IMR-90 (cell line): ENCODE measurements at regions not wholly inside any gene's neighbourhood (a gene's known extent, or its start where the extent isn't known, plus 50 kb on each side); places are given as distances from the start of the nearest gene placed in this dataset.
"Not testable (repeated sequence)": the region's sequence is repeated elsewhere in the genome, so short reads cannot be mapped to it uniquely, and the experiment has no call there.

ENCODE experiments used
- ATAC-seq: fragments of 200-7000 bp; cut with Tn5 transposase; 2 replicates; pipeline ENCODE4 v1.9.1; 2020; ENCODE audit warnings: low read depth, mild to moderate bottlenecking, moderate library complexity
- BruUV-seq: library from RNA; stranded (reverse); fragments of 400-500 nt; replicated peaks from 2 replicates; lab custom pipeline; 2021; lab: Mats Ljungman, UMichigan
- CTCF ChIA-PET: fragments of 300-600 bp; formaldehyde crosslinking; extraction: SDS; loops from one replicate; lab custom pipeline; 2021; ENCODE audit warnings: antibody characterized with exemption; lab: Yijun Ruan, JAX
- POLR2A ChIA-PET: fragments of 300-600 bp; sonication (Branson Sonifier 250); formaldehyde crosslinking; loops from one replicate; lab custom pipeline; 2022; ENCODE audit warnings: antibody characterized with exemption; ENCODE audit not compliant: unreplicated experiment; lab: Charles Lee
- DNase-seq: peaks from one replicate; pipeline ENCODE4 v3.0.0; 2013
- H2AFZ ChIP-seq: replicated peaks from 2 replicates; pipeline ENCODE3; 2013; ENCODE audit warnings: low read length, mild to moderate bottlenecking; ENCODE audit not compliant: poor library complexity
- H2AK5ac ChIP-seq: 2 replicates; pipeline ENCODE4 v1.6.1; 2013; ENCODE audit warnings: low read depth, low read length, inconsistent platforms
- H2AK9ac ChIP-seq: replicated peaks from 2 replicates; pipeline ENCODE3; 2013; ENCODE audit warnings: mild to moderate bottlenecking, low read depth, low read length, moderate library complexity; ENCODE audit not compliant: poor library complexity
- H2BK120ac ChIP-seq: 2 replicates; pipeline ENCODE4 v1.6.1; 2013; ENCODE audit warnings: low read depth, low read length, inconsistent platforms
- H2BK15ac ChIP-seq: 3 replicates; pipeline ENCODE4 v1.6.1; 2013; ENCODE audit warnings: low read depth, low read length, inconsistent platforms
- H2BK20ac ChIP-seq: 2 replicates; pipeline ENCODE4 v1.6.1; 2013; ENCODE audit warnings: low read depth, mild to moderate bottlenecking, inconsistent platforms, low read length, moderate library complexity
- H2BK5ac ChIP-seq: 2 replicates; pipeline ENCODE4 v1.6.1; 2013; ENCODE audit warnings: mild to moderate bottlenecking, low read depth, low read length, inconsistent platforms; ENCODE audit not compliant: poor library complexity, severe bottlenecking
- H3K14ac ChIP-seq: replicated peaks from 2 replicates; pipeline ENCODE4 v1.6.1; 2013; ENCODE audit warnings: low read depth, low read length, inconsistent platforms
- H3K18ac ChIP-seq: 2 replicates; pipeline ENCODE4 v1.6.1; 2013; ENCODE audit warnings: low read depth, low read length, control low read depth
- H3K23ac ChIP-seq: 2 replicates; pipeline ENCODE4 v1.6.1; 2013; ENCODE audit warnings: low read depth, low read length, inconsistent platforms
- H3K27ac ChIP-seq: 2 replicates; pipeline ENCODE4 v1.5.1; 2013; ENCODE audit warnings: mild to moderate bottlenecking, control low read depth, low read length; ENCODE audit not compliant: insufficient read depth
- H3K27me3 ChIP-seq: 2 replicates; pipeline ENCODE4 v1.6.1; 2013; ENCODE audit warnings: low read length; ENCODE audit not compliant: control insufficient read depth, insufficient read depth
- H3K36me3 ChIP-seq: 2 replicates; pipeline ENCODE4 v1.6.1; 2013; ENCODE audit warnings: low read length, mixed read lengths; ENCODE audit not compliant: control insufficient read depth, insufficient read depth
- H3K4ac ChIP-seq: 2 replicates; pipeline ENCODE4 v1.6.1; 2013; ENCODE audit warnings: low read depth, low read length, inconsistent platforms
- H3K4me1 ChIP-seq: 2 replicates; pipeline ENCODE4 v1.6.1; 2013; ENCODE audit warnings: low read length, mixed read lengths; ENCODE audit not compliant: control insufficient read depth, insufficient read depth
- H3K4me2 ChIP-seq: 2 replicates; pipeline ENCODE4 v1.6.1; 2013; ENCODE audit warnings: low read depth, mild to moderate bottlenecking, control low read depth, low read length, moderate library complexity
- H3K4me3 ChIP-seq: 2 replicates; pipeline ENCODE4 v1.5.1; 2013; ENCODE audit warnings: low read depth, mild to moderate bottlenecking, control low read depth, low read length, moderate library complexity; ENCODE audit not compliant: insufficient read depth
- H3K56ac ChIP-seq: 2 replicates; pipeline ENCODE4 v1.6.1; 2013; ENCODE audit warnings: low read length, inconsistent platforms; ENCODE audit not compliant: insufficient read depth; ENCODE audit errors: extremely low read depth
- H3K79me1 ChIP-seq, 2 experiments: 2 replicates each; pipeline ENCODE4 v1.6.1; 2013; ENCODE audit warnings: low read length in 2 of 2, inconsistent platforms in 1 of 2, low read depth in 1 of 2
- H3K9ac ChIP-seq: 2 replicates; pipeline ENCODE4 v1.6.1; 2013; ENCODE audit warnings: low read depth, low read length, control low read depth
- H3K9me1 ChIP-seq: 2 replicates; pipeline ENCODE4 v1.6.1; 2013; ENCODE audit warnings: low read length, inconsistent platforms; ENCODE audit not compliant: insufficient read depth
- H3K9me3 ChIP-seq: 2 replicates; pipeline ENCODE4 v1.6.1; 2013; ENCODE audit warnings: low read length; ENCODE audit not compliant: control insufficient read depth, insufficient read depth
- H4K20me1 ChIP-seq: 2 replicates; pipeline ENCODE4 v1.6.1; 2013; ENCODE audit warnings: low read length, inconsistent platforms; ENCODE audit not compliant: insufficient read depth
- H4K5ac ChIP-seq: 2 replicates; pipeline ENCODE4 v1.6.1; 2013; ENCODE audit warnings: mild to moderate bottlenecking, low read depth, low read length, control low read depth
- H4K8ac ChIP-seq, 2 experiments: 2 replicates each; pipeline ENCODE4 v1.6.1; 2013; ENCODE audit warnings: low read depth in 2 of 2, low read length in 2 of 2, control low read depth in 1 of 2, inconsistent platforms in 1 of 2
- H4K91ac ChIP-seq: 2 replicates; pipeline ENCODE4 v1.6.1; 2013; ENCODE audit warnings: low read depth, low read length, inconsistent platforms; ENCODE audit not compliant: insufficient read depth
- BHLHE40 ChIP-seq: fragments of 150-350 bp; IDR thresholded peaks from 2 replicates; pipeline ENCODE4 v1.6.1; 2016; ENCODE audit warnings: mild to moderate bottlenecking, low read depth, low read length
- FOS ChIP-seq: fragments of 150-350 bp; IDR thresholded peaks from 2 replicates; pipeline ENCODE4 v1.6.1; 2016; ENCODE audit warnings: low read depth, low read length
- MXI1 ChIP-seq: IDR thresholded peaks from 2 replicates; pipeline ENCODE4 v1.6.1; 2012; ENCODE audit warnings: low read depth, mild to moderate bottlenecking, low read length, moderate library complexity, borderline replicate concordance
- NFE2L2 ChIP-seq: fragments of 150-350 bp; IDR thresholded peaks from 2 replicates; pipeline ENCODE4 v1.6.1; 2016; ENCODE audit warnings: low read depth, mild to moderate bottlenecking, low read length
- POLR2A ChIP-seq: IDR thresholded peaks from 2 replicates; pipeline ENCODE4 v1.6.1; 2012; ENCODE audit warnings: mild to moderate bottlenecking, low read depth, low read length
- RAD21 ChIP-seq: IDR thresholded peaks from 2 replicates; pipeline ENCODE4 v1.6.1; 2012; ENCODE audit warnings: low read length, improper control_type of control experiment
- RCOR1 ChIP-seq: IDR thresholded peaks from 2 replicates; pipeline ENCODE4 v1.6.1; 2012; ENCODE audit warnings: mild to moderate bottlenecking, low read length, improper control_type of control experiment; ENCODE audit not compliant: insufficient replicate concordance
- SMC3 ChIP-seq: fragments of 150-350 bp; IDR thresholded peaks from 2 replicates; pipeline ENCODE4 v1.6.1; 2016; ENCODE audit warnings: low read depth, mild to moderate bottlenecking, antibody characterized with exemption, low read length, moderate library complexity
- WGBS, 2 experiments: methylation state at CpG; one replicate each; pipeline versions ENCODE4 v1.1.5 to v1.1.7; 2013; ENCODE audit warnings: missing lambda C conversion rate in 2 of 2; ENCODE audit not compliant: insufficient read length in 1 of 2; ENCODE audit errors: extremely low coverage in 2 of 2; 5-methylcytosine and 5-hydroxymethylcytosine counted together
- dilution Hi-C: fragments of 300-500 bp; cut with HindIII; formaldehyde crosslinking; loops from one replicate; pipeline ENCODE4 v1.14.3; 2018; ENCODE audit warnings: low sequenced_read_pairs; ENCODE audit not compliant: unreplicated experiment
- in situ Hi-C: fragments of 300-500 bp; cut with MboI; formaldehyde crosslinking; loops from 3 replicates; pipeline ENCODE4 v1.14.3; 2019; ENCODE audit warnings: low sequenced_read_pairs, inconsistent platforms, mixed read lengths
- intact Hi-C: fragments of 100-400 bp; cut with micrococcal nuclease; formaldehyde crosslinking; loops from 2 replicates; pipeline ENCODE4 v1.10.0; 2022
- TF ChIP-seq, protein P1 (sequence below): conservative IDR thresholded peaks from 2 replicates; pipeline ENCODE4 v1.5.1; 2012; ENCODE audit warnings: mild to moderate bottlenecking, low read depth, low read length, improper control_type of control experiment

DNA sequence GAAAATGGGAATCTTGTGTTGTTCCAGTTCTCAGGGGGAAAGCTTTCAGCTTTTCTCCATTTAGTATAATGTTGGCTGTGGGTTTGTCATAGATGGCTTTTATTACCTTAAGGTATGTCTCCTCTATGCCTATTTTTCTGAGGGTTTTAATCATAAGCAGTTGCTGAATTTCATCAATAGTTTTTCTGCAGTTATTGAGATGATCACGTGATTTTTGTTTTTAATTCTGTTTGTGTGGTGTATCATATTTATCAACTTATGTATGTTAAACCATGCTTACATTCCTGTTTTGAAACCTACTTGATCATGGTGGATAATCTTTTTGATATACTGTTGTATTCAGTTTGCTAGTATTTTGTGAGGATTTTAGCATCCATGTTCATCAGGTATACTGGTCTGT lies 66.8 kb upstream of the CENPE start:
- Histone ChIP-seq H3K4me3 (no peak overlapping the region), H2AK9ac (no peak overlapping the region), H2BK15ac (no peak overlapping the region), H2AFZ (no peak overlapping the region), H3K4ac (no peak overlapping the region), H3K36me3 (no peaks in the 10 kb centered on the region), H3K56ac (no peak overlapping the region), H2BK5ac (no peak overlapping the region), H3K4me1 (no peaks in the 10 kb centered on the region), H4K8ac (no peak overlapping the region), H3K18ac (no peak overlapping the region), H3K9ac (no peak overlapping the region), H2AK5ac (no peak overlapping the region), H4K5ac (no peak overlapping the region), H3K23ac (no peak overlapping the region), H3K4me2 (no peak overlapping the region), H3K27ac (no peak overlapping the region), H2BK20ac (no peak overlapping the region), H3K27me3 (no peaks in the 10 kb centered on the region), H2BK120ac (no peak overlapping the region), H3K79me1 (no peaks in the 10 kb centered on the region), H3K9me3 (peaks cover 4% of the 10 kb centered on the region; the same call in 1 of the 2 replicates), H3K9me1 (no peaks in the 10 kb centered on the region), H4K20me1 (no peaks in the 10 kb centered on the region), H4K91ac (no peak overlapping the region), H3K14ac (no peak overlapping the region)
- ATAC-seq = no peak
- POLR2A ChIA-PET = no interaction called here
- in situ Hi-C loops = no loop called here
- dilution Hi-C loops = no loop called here
- intact Hi-C loops = no loop called here
- no peak for DNase-seq
- CTCF ChIA-PET = no interaction called here
- WGBS, 2 experiments = no CpG with 5 or more reads among the region's 1 CpG
- TF ChIP-seq POLR2A (no peak), FOS (no peak), RCOR1 (no peak), NFE2L2 (no peak), RAD21 (no peak), BHLHE40 (no peak), SMC3 (no peak), MXI1 (no peak)
- TF ChIP-seq, protein P1, sequence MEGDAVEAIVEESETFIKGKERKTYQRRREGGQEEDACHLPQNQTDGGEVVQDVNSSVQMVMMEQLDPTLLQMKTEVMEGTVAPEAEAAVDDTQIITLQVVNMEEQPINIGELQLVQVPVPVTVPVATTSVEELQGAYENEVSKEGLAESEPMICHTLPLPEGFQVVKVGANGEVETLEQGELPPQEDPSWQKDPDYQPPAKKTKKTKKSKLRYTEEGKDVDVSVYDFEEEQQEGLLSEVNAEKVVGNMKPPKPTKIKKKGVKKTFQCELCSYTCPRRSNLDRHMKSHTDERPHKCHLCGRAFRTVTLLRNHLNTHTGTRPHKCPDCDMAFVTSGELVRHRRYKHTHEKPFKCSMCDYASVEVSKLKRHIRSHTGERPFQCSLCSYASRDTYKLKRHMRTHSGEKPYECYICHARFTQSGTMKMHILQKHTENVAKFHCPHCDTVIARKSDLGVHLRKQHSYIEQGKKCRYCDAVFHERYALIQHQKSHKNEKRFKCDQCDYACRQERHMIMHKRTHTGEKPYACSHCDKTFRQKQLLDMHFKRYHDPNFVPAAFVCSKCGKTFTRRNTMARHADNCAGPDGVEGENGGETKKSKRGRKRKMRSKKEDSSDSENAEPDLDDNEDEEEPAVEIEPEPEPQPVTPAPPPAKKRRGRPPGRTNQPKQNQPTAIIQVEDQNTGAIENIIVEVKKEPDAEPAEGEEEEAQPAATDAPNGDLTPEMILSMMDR = no peak
- BruUV-seq = no TSS peak

DNA sequence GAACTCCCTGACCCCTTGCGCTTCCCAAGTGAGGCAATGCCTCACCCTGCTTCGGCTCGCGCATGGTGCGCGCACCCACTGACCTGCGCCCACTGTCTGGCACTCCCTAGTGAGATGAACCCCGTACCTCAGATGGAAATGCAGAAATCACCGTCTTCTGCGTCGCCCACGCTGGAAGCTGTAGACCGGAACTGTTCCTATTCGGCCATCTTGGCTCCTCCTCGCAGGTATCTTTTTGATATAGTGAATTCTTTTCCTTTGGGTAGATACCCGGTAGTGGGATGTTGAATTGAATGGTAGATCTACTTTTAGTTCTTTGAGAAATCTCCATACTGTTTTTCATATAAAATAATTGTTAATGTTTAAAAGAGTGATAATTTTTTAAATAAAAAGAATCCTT lies 57.9 kb upstream of the CENPE start:
- H3K23ac ChIP-seq, H4K20me1 ChIP-seq, H3K27me3 ChIP-seq, intact Hi-C loops, in situ Hi-C loops, CTCF ChIA-PET, ATAC-seq, H3K4me1 ChIP-seq, H3K9me3 ChIP-seq, H4K91ac ChIP-seq, H4K5ac ChIP-seq, H3K4ac ChIP-seq, H2AFZ ChIP-seq, H2BK15ac ChIP-seq, H2AK5ac ChIP-seq, H4K8ac ChIP-seq, H3K4me3 ChIP-seq, H3K4me2 ChIP-seq, H3K56ac ChIP-seq, H3K18ac ChIP-seq, H3K36me3 ChIP-seq, H3K79me1 ChIP-seq, H2BK20ac ChIP-seq, BruUV-seq, H3K27ac ChIP-seq, H2BK5ac ChIP-seq, POLR2A ChIA-PET, H2AK9ac ChIP-seq, H2BK120ac ChIP-seq, dilution Hi-C loops, DNase-seq, H3K14ac ChIP-seq, H3K9me1 ChIP-seq, H3K9ac ChIP-seq: not testable (repeated sequence)
- WGBS, 2 experiments = no CpG with 5 or more reads among the region's 16 CpGs
